Adrenal gland (tissue), 5 donors: ENCODE measurements at regions not wholly inside any gene's neighbourhood (a gene's known extent, or its start where the extent isn't known, plus 50 kb on each side); places are given as distances from the start of the nearest gene placed in this dataset.

ENCODE experiments used
- CTCF ChIP-seq, 6 experiments: fragments of 450-650 bp in 4 of 6; fragments of 200-600 bp in 2 of 6; sonication (generic) in 1 of 6; IDR thresholded peaks; 1 replicate in 5 of 6; 2 replicates in 1 of 6; pipeline versions ENCODE4 v1.5.1 to v1.8.0; 2016 to 2021; ENCODE audit warnings: antibody characterized with exemption in 6 of 6, mild to moderate bottlenecking in 2 of 6, moderate library complexity in 1 of 6
- POLR2A ChIP-seq, 2 donors: fragments of 450-650 bp; IDR thresholded peaks; one replicate each; pipeline ENCODE4 v1.6.1; 2017; ENCODE audit warnings: antibody characterized with exemption in 2 of 2, mild to moderate bottlenecking in 2 of 2, moderate library complexity in 1 of 2
- donor health status: DM: no; HTN: no; CAD: no.

GRCh38 chr18:8988260-8988871, 114.1 kb upstream of the NDUFV2 start:
- TF ChIP-seq POLR2A (IDR thresholded peaks at IDR 0.05): no peak
- TF ChIP-seq CTCF (IDR thresholded peaks at IDR 0.05): peak; percentile 45 to 81 (median 73)
